ENCODE measurements at regions not wholly inside any gene's neighbourhood (a gene's known extent, or its start where the extent isn't known, plus 50 kb on each side); places are given as distances from the start of the nearest gene placed in this dataset.
"Not testable (repeated sequence)": the region's sequence is repeated elsewhere in the genome, so short reads cannot be mapped to it uniquely, and the experiment has no call there.

GRCh38 chr2:147273628-147274027 is 571.2 kb upstream of the ACVR2A start:
- no peak overlapping the region for H3K27ac ChIP-seq
- WGBS, 2 donors: 94 to 98% methylated on average over 1 of the region's 1 CpG
- H3K9me3 ChIP-seq: peaks cover 0 to 4% (median 2%) of the 10 kb centered on the region in 4 donors
- no peak overlapping the region for H3K4me3 ChIP-seq
- no peak for TF ChIP-seq POLR2A (IDR thresholded peaks at IDR 0.05)
- TF ChIP-seq POLR2AphosphoS5 (IDR thresholded peaks at IDR 0.05): no peak
- TF ChIP-seq EP300 (IDR thresholded peaks at IDR 0.05): no peak
- TF ChIP-seq CTCF (IDR thresholded peaks at IDR 0.05): no peak
- H3K4me1 ChIP-seq: peaks cover 0 to 6% (median 2%) of the 10 kb centered on the region in 4 donors
- intact Hi-C loops (cut with DNase I): no loop called here
- DNase-seq: no peak
- no peaks in the 10 kb centered on the region for H3K27me3 ChIP-seq
- H3K36me3 ChIP-seq: no peaks in the 10 kb centered on the region

GRCh38 chr2:147273106-147273505 is 571.7 kb upstream of the ACVR2A start:
- DNase-seq: no peak
- Histone ChIP-seq H3K4me1 (peaks cover 0 to 1% (median 0%) of the 10 kb centered on the region in 4 donors), H3K4me3 (no peak overlapping the region), H3K36me3 (no peaks in the 10 kb centered on the region), H3K27ac (no peak overlapping the region), H3K9me3 (peaks cover 0 to 5% (median 2%) of the 10 kb centered on the region in 4 donors), H3K27me3 (no peaks in the 10 kb centered on the region)
- intact Hi-C loops (cut with DNase I): no loop called here
- TF ChIP-seq EP300 (IDR thresholded peaks at IDR 0.05) (no peak), POLR2AphosphoS5 (IDR thresholded peaks at IDR 0.05) (no peak), POLR2A (IDR thresholded peaks at IDR 0.05) (no peak), CTCF (IDR thresholded peaks at IDR 0.05) (no peak)

- H3K27me3 ChIP-seq; H3K36me3 ChIP-seq; DNase-seq; H3K27ac ChIP-seq; H3K4me1 ChIP-seq; intact Hi-C loops (cut with DNase I); H3K4me3 ChIP-seq: not testable (repeated sequence)
- peaks cover 0 to 11% (median 2%) of the 10 kb centered on the region in 4 donors for H3K9me3 ChIP-seq
- 88 to 91% methylated on average over 2 of the region's 2 CpGs for WGBS, 2 donors
These were observed 575.2 kb upstream of the ACVR2A start for GRCh38 chr2:147269581-147269980.

- Histone ChIP-seq H3K27me3 (no peaks in the 10 kb centered on the region), H3K36me3 (no peaks in the 10 kb centered on the region), H3K9me3 (no peaks in the 10 kb centered on the region), H3K27ac (no peak overlapping the region), H3K4me3 (no peak overlapping the region), H3K4me1 (peaks cover 0 to 17% (median 12%) of the 10 kb centered on the region in 4 donors)
- DNase-seq: no peak
- intact Hi-C loops (cut with DNase I): no loop called here
- TF ChIP-seq POLR2A (IDR thresholded peaks at IDR 0.05) (no peak), EP300 (IDR thresholded peaks at IDR 0.05) (no peak), POLR2AphosphoS5 (IDR thresholded peaks at IDR 0.05) (no peak), CTCF (IDR thresholded peaks at IDR 0.05) (no peak)
These were observed 584.6 kb upstream of the ACVR2A start for GRCh38 chr2:147260241-147260640.

GRCh38 chr2:147255812-147256211 is 589.0 kb upstream of the ACVR2A start:
- no peak overlapping the region for H3K27ac ChIP-seq
- 55 to 64% methylated on average over 1 of the region's 1 CpG for whole genome bisulfite sequencing, 2 donors
- H3K27me3 ChIP-seq: no peaks in the 10 kb centered on the region
- H3K9me3 ChIP-seq: no peaks in the 10 kb centered on the region
- TF ChIP-seq CTCF (IDR thresholded peaks at IDR 0.05): no peak
- no peak overlapping the region for H3K4me3 ChIP-seq
- no peak for DNase-seq
- H3K4me1 ChIP-seq: peaks cover 0 to 19% (median 12%) of the 10 kb centered on the region in 4 donors
- intact Hi-C loops (cut with DNase I): no loop called here
- no peaks in the 10 kb centered on the region for H3K36me3 ChIP-seq

Data from sigmoid colon (tissue), 6 donors.